ENCODE measurements at regions not wholly inside any gene's neighbourhood (a gene's known extent, or its start where the extent isn't known, plus 50 kb on each side); places are given as distances from the start of the nearest gene placed in this dataset.

GRCh38 chr14:29462321-29462720 lies 465.3 kb downstream of the PRKD1 start:
- no peak for TF ChIP-seq REST (IDR thresholded peaks at IDR 0.05; ENCODE audit: low read depth)
- TF ChIP-seq RAD21 (IDR thresholded peaks at IDR 0.05; ENCODE audit: low read depth): no peak
- TF ChIP-seq EGR1 (IDR thresholded peaks at IDR 0.05): no peak

DNA sequence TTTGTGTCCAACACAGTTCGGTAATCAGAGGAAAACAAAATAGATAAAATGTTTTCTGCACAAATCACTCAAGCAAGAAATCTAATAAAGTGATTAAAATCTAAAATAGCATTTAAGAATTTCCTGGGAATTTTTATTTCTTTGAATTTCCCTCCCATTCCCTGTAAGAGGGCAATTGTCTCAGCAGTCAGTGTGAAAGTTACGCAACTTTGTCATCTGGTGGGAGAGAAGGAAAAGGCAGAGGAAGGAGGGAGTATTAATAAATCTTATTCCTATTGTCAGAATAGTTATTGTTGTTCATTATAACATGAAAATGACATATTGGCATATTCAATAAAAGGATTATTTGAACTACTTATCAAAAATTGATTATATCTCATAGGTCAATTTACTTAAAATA lies 464.9 kb downstream of the PRKD1 start:
- TF ChIP-seq CEBPB (IDR thresholded peaks at IDR 0.05): peak; percentile 65
- TF ChIP-seq YY1 (IDR thresholded peaks at IDR 0.05; ENCODE audit: low read depth): no peak

DNA sequence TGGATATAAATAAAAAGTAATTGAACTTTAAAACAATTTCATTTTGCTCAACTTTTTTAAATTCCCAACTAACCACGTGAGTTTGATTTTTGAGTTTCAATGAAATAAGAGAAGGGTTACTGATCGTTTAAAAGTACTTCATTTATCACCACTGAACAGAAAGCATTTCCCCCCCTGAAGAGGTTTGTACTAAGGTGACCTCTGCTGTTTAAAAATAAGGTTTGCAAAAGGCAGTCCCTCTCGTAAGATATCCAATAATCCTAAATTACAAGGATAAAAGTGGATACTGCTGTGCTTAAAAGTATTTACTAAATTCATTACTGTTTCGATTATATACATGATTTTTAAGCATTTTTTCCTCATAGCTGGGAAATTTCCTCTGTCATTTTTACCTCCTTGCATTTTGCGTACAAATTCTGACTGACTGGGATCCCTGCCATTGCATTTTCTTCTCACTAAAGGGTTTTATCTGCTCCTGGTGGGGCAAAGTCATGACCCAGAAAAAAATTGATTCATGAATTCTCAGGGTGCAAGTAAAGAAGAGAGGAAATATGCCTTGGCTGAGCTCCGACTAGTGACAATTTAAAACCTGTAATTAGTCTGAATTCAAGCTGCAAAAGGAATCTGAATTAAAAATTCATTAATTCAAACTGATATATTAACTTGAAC lies 463.8 kb downstream of the PRKD1 start:
- TF ChIP-seq USF1 (IDR thresholded peaks at IDR 0.05) (no peak), TCF12 (IDR thresholded peaks at IDR 0.05; ENCODE audit: low read depth) (no peak), RAD21 (IDR thresholded peaks at IDR 0.05; ENCODE audit: low read depth) (no peak), FOXM1 (IDR thresholded peaks at IDR 0.05; ENCODE audit: borderline replicate concordance, low read depth) (no peak), TAF1 (IDR thresholded peaks at IDR 0.05; ENCODE audit: low read depth) (no peak), TEAD4 (IDR thresholded peaks at IDR 0.05) (no peak), EP300 (IDR thresholded peaks at IDR 0.05; ENCODE audit: borderline replicate concordance) (no peak), ZBTB7A (IDR thresholded peaks at IDR 0.05; ENCODE audit: low read depth) (no peak), CEBPB (IDR thresholded peaks at IDR 0.05) (no peak), CREB1 (IDR thresholded peaks at IDR 0.05; ENCODE audit: low read depth) (no peak), EGR1 (IDR thresholded peaks at IDR 0.05) (no peak), YY1 (IDR thresholded peaks at IDR 0.05; ENCODE audit: low read depth) (no peak), REST (IDR thresholded peaks at IDR 0.05; ENCODE audit: low read depth) (no peak), NFIC (IDR thresholded peaks at IDR 0.05) (no peak)
- TF ChIP-seq, protein P1, sequence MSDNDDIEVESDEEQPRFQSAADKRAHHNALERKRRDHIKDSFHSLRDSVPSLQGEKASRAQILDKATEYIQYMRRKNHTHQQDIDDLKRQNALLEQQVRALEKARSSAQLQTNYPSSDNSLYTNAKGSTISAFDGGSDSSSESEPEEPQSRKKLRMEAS (IDR thresholded peaks at IDR 0.05): no peak

DNA sequence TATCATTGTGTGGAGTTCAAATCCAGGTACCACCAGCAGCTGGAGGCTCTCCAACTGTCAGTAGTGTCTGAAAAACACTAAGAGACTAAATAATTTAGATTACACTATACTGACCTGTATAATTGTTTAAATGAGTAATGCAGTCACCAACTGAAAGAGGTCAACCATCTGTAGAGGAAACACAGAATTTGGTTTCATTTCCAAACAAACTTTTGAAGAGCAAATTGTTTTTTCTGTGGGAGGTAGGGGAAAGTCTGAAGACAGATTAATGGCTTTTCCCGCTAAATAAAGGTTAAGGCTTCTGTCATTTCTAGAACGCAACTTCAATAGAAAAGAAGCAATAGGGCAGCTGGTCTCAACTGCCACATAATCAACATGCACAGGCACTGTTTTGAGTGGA lies 462.6 kb downstream of the PRKD1 start:
- TF ChIP-seq CEBPB (IDR thresholded peaks at IDR 0.05) (no peak), NFIC (IDR thresholded peaks at IDR 0.05) (no peak), YY1 (IDR thresholded peaks at IDR 0.05; ENCODE audit: low read depth) (no peak)

DNA sequence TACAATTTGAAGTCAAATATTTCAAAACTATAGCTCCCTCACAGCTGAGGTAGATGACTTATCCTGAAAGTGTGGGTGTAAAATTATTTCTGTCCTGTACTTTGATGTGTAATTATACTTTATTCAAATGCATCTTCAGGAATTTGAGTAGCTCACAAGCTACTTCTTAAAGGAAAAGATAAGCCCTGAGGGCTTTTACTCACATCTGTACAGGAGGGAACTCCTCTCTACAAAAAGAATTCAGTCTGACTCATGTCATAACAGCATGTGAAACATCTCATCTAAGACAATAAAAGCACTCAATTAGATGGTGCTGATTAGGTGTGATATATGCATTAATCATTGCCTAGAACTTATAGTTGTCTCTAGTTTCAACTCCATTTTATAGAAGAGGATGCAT lies 452.0 kb downstream of the PRKD1 start:
- TF ChIP-seq, protein P1 (IDR thresholded peaks at IDR 0.05): no peak
- no peak for TF ChIP-seq FOXM1 (IDR thresholded peaks at IDR 0.05; ENCODE audit: borderline replicate concordance, low read depth)
- TF ChIP-seq TCF12 (IDR thresholded peaks at IDR 0.05; ENCODE audit: low read depth): no peak
- no peak for TF ChIP-seq NFIC (IDR thresholded peaks at IDR 0.05)
- TF ChIP-seq REST (IDR thresholded peaks at IDR 0.05; ENCODE audit: low read depth): no peak
- TF ChIP-seq TEAD4 (IDR thresholded peaks at IDR 0.05): no peak
- no peak for TF ChIP-seq CEBPB (IDR thresholded peaks at IDR 0.05)
- TF ChIP-seq ZBTB7A (IDR thresholded peaks at IDR 0.05; ENCODE audit: low read depth): no peak
- TF ChIP-seq CREB1 (IDR thresholded peaks at IDR 0.05; ENCODE audit: low read depth): no peak
- TF ChIP-seq YY1 (IDR thresholded peaks at IDR 0.05; ENCODE audit: low read depth): no peak
- TF ChIP-seq EP300 (IDR thresholded peaks at IDR 0.05; ENCODE audit: borderline replicate concordance): no peak
- no peak for TF ChIP-seq EGR1 (IDR thresholded peaks at IDR 0.05)
- no peak for TF ChIP-seq TAF1 (IDR thresholded peaks at IDR 0.05; ENCODE audit: low read depth)
- TF ChIP-seq RAD21 (IDR thresholded peaks at IDR 0.05; ENCODE audit: low read depth): no peak
- TF ChIP-seq USF1 (IDR thresholded peaks at IDR 0.05): no peak
